G401 (cell line): ENCODE measurements at regions not wholly inside any gene's neighbourhood (a gene's known extent, or its start where the extent isn't known, plus 50 kb on each side); places are given as distances from the start of the nearest gene placed in this dataset.
"Not testable (repeated sequence)": the region's sequence is repeated elsewhere in the genome, so short reads cannot be mapped to it uniquely, and the experiment has no call there.

Experiments used
- DNase-seq: peaks from one replicate; pipeline ENCODE4 v3.0.0-alpha.2; 2015; ENCODE audit warnings: low spot score
- in situ Hi-C: cut with HindIII; loops from 2 replicates; pipeline ENCODE4 v1.10.0; 2016; ENCODE audit warnings: low sequenced_read_pairs, mixed read lengths

GRCh38 chr1:181310560-181310959 is 172.8 kb upstream of the CACNA1E start:
- in situ Hi-C loops = no loop called here
- DNase-seq = no peak

- DNase-seq = no peak
Measured at GRCh38 chr1:181312946-181313345, 170.4 kb upstream of the CACNA1E start.

GRCh38 chr1:181313466-181313865 is 169.9 kb upstream of the CACNA1E start:
- in situ Hi-C loops = no loop called here
- DNase-seq = no peak

More at GRCh38 chr1:181312946-181313345, 170.4 kb upstream of the CACNA1E start:
- in situ Hi-C loops = no loop called here

GRCh38 chr1:181314010-181314409 is 169.3 kb upstream of the CACNA1E start:
- no peak for DNase-seq
- in situ Hi-C loops = no loop called here

GRCh38 chr1:181314959-181315358 is 168.4 kb upstream of the CACNA1E start:
- DNase-seq = no peak

GRCh38 chr1:181317261-181317930 is 165.9 kb upstream of the CACNA1E start:
- in situ Hi-C loops = no loop called here

More at GRCh38 chr1:181314959-181315358, 168.4 kb upstream of the CACNA1E start:
- in situ Hi-C loops = no loop called here

GRCh38 chr1:181318022-181318857 is 165.1 kb upstream of the CACNA1E start:
- in situ Hi-C loops = no loop called here
- peak; percentile 14 for DNase-seq

More at GRCh38 chr1:181317261-181317930, 165.9 kb upstream of the CACNA1E start:
- no peak for DNase-seq

GRCh38 chr1:181318858-181319235 is 164.5 kb upstream of the CACNA1E start:
- in situ Hi-C loops = no loop called here
- DNase-seq = no peak

- no peak for DNase-seq
- in situ Hi-C loops = no loop called here
Measured at GRCh38 chr1:181319907-181320306, 163.4 kb upstream of the CACNA1E start.

- in situ Hi-C loops = no loop called here
- no peak for DNase-seq
Measured at GRCh38 chr1:181324797-181325616, 158.3 kb upstream of the CACNA1E start.

GRCh38 chr1:181325765-181326164 is 157.6 kb upstream of the CACNA1E start:
- DNase-seq, in situ Hi-C loops: not testable (repeated sequence)

- DNase-seq = no peak
- in situ Hi-C loops = no loop called here
Measured at GRCh38 chr1:181326348-181326747, 157.0 kb upstream of the CACNA1E start.

GRCh38 chr1:181327796-181328195 is 155.5 kb upstream of the CACNA1E start:
- no peak for DNase-seq
- in situ Hi-C loops = no loop called here

- in situ Hi-C loops = no loop called here
- no peak for DNase-seq
Measured at GRCh38 chr1:181334724-181335123, 148.6 kb upstream of the CACNA1E start.

- peak; percentile 82 for DNase-seq
- in situ Hi-C loops = no loop called here
Measured at GRCh38 chr1:181335631-181336030, 147.7 kb upstream of the CACNA1E start.

- DNase-seq = no peak
- in situ Hi-C loops = no loop called here
Measured at GRCh38 chr1:181341026-181341632, 142.2 kb upstream of the CACNA1E start.

- DNase-seq = no peak
- in situ Hi-C loops = no loop called here
Measured at GRCh38 chr1:181344091-181344490, 139.2 kb upstream of the CACNA1E start.

- DNase-seq = no peak
- in situ Hi-C loops = no loop called here
Measured at GRCh38 chr1:181345146-181345545, 138.2 kb upstream of the CACNA1E start.
